ENCODE measurements at regions not wholly inside any gene's neighbourhood (a gene's known extent, or its start where the extent isn't known, plus 50 kb on each side); places are given as distances from the start of the nearest gene placed in this dataset.

GRCh38 chr6:106790149-106790770 is 160.9 kb downstream of the QRSL1 start:
- Histone ChIP-seq H3K4me1 (ENCODE audit: control insufficient read depth in 2 of 3, insufficient read depth in 2 of 3, low read depth in 1 of 3, low read length in 3 of 3) (peaks cover 0 to 31% (median 17%) of the 10 kb centered on the region in 3 donors), H3K9me3 (ENCODE audit: control insufficient read depth in 2 of 3, insufficient read depth in 1 of 3, low read length in 3 of 3) (no peaks in the 10 kb centered on the region), H3K27me3 (ENCODE audit: control insufficient read depth, insufficient read depth, low read length) (no peaks in the 10 kb centered on the region), H3K36me3 (ENCODE audit: control insufficient read depth in 2 of 3, insufficient read depth in 3 of 3, low read length in 3 of 3) (no peaks in the 10 kb centered on the region), H3K27ac (ENCODE audit: low read depth in 2 of 2, low read length in 2 of 2) (peak overlapping the region; percentile 61 to 94), H3K4me3 (ENCODE audit: low read length in 3 of 3) (no peak overlapping the region), H3K9ac (ENCODE audit: low read length in 3 of 3) (no peak overlapping the region)
- no peak for FAIRE-seq
- no peak for DNase-seq
- intact Hi-C loops (cut with DNase I): no loop called here
- TF ChIP-seq CTCF (IDR thresholded peaks at IDR 0.05; ENCODE audit: borderline replicate concordance, extremely low read depth, insufficient read depth): no peak

- Histone ChIP-seq H3K4me3 (ENCODE audit: low read length in 3 of 3) (no peak overlapping the region), H3K27me3 (ENCODE audit: control insufficient read depth, insufficient read depth, low read length) (no peaks in the 10 kb centered on the region), H3K36me3 (ENCODE audit: control insufficient read depth in 2 of 3, insufficient read depth in 3 of 3, low read length in 3 of 3) (no peaks in the 10 kb centered on the region), H3K27ac (ENCODE audit: low read depth in 2 of 2, low read length in 2 of 2) (peak overlapping the region; percentile 94), H3K4me1 (ENCODE audit: control insufficient read depth in 2 of 3, insufficient read depth in 2 of 3, low read depth in 1 of 3, low read length in 3 of 3) (peaks cover 0 to 33% (median 17%) of the 10 kb centered on the region in 3 donors), H3K9ac (ENCODE audit: low read length in 3 of 3) (no peak overlapping the region), H3K9me3 (ENCODE audit: control insufficient read depth in 2 of 3, insufficient read depth in 1 of 3, low read length in 3 of 3) (no peaks in the 10 kb centered on the region)
- no peak for TF ChIP-seq CTCF (IDR thresholded peaks at IDR 0.05; ENCODE audit: borderline replicate concordance, extremely low read depth, insufficient read depth)
- FAIRE-seq (no peak), DNase-seq (no peak)
- intact Hi-C loops (cut with DNase I): no loop called here
Observed at GRCh38 chr6:106789428-106790148, 160.2 kb downstream of the QRSL1 start.

GRCh38 chr6:106788761-106789160 is 159.4 kb downstream of the QRSL1 start:
- H3K36me3 ChIP-seq (ENCODE audit: control insufficient read depth in 2 of 3, insufficient read depth in 3 of 3, low read length in 3 of 3): no peaks in the 10 kb centered on the region
- no peaks in the 10 kb centered on the region for H3K27me3 ChIP-seq (ENCODE audit: control insufficient read depth, insufficient read depth, low read length)
- peak overlapping the region; percentile 94 for H3K27ac ChIP-seq (ENCODE audit: low read depth in 2 of 2, low read length in 2 of 2)
- H3K9ac ChIP-seq (ENCODE audit: low read length in 3 of 3): peak overlapping the region in 1 of 3 donors; percentile 47
- no peak overlapping the region for H3K4me3 ChIP-seq (ENCODE audit: low read length in 3 of 3)
- H3K4me1 ChIP-seq (ENCODE audit: control insufficient read depth in 2 of 3, insufficient read depth in 2 of 3, low read depth in 1 of 3, low read length in 3 of 3): peaks cover 0 to 38% (median 17%) of the 10 kb centered on the region in 3 donors
- FAIRE-seq (no peak), DNase-seq (no peak)
- no peak for TF ChIP-seq CTCF (IDR thresholded peaks at IDR 0.05; ENCODE audit: borderline replicate concordance, extremely low read depth, insufficient read depth)
- intact Hi-C loops (cut with DNase I): no loop called here
- H3K9me3 ChIP-seq (ENCODE audit: control insufficient read depth in 2 of 3, insufficient read depth in 1 of 3, low read length in 3 of 3): no peaks in the 10 kb centered on the region

Measured in kidney (tissue), 13 donors.